Esophagus squamous epithelium (tissue), 4 donors: ENCODE measurements at regions not wholly inside any gene's neighbourhood (a gene's known extent, or its start where the extent isn't known, plus 50 kb on each side); places are given as distances from the start of the nearest gene placed in this dataset.

ENCODE experiments used
- CTCF ChIP-seq, 6 experiments: fragments of 450-650 bp in 4 of 6; fragments of 200-600 bp in 2 of 6; sonication (generic) in 2 of 6; IDR thresholded peaks; one replicate each; pipeline ENCODE4 v1.5.1; 2016 to 2019; ENCODE audit warnings: antibody characterized with exemption in 6 of 6, mild to moderate bottlenecking in 4 of 6, moderate library complexity in 4 of 6
- POLR2A ChIP-seq, 4 donors: fragments of 450-650 bp; IDR thresholded peaks; one replicate each; pipeline ENCODE4 v1.6.1; 2017; ENCODE audit warnings: antibody characterized with exemption in 4 of 4, mild to moderate bottlenecking in 4 of 4, moderate library complexity in 3 of 4

GRCh38 chr2:102932501-102932900 lies 170.7 kb downstream of the TMEM182 start:
- TF ChIP-seq CTCF (IDR thresholded peaks at IDR 0.05) (no peak), POLR2A (IDR thresholded peaks at IDR 0.05) (no peak)
